ENCODE measurements at regions not wholly inside any gene's neighbourhood (a gene's known extent, or its start where the extent isn't known, plus 50 kb on each side); places are given as distances from the start of the nearest gene placed in this dataset.
"Not testable (repeated sequence)": the region's sequence is repeated elsewhere in the genome, so short reads cannot be mapped to it uniquely, and the experiment has no call there.

DNA sequence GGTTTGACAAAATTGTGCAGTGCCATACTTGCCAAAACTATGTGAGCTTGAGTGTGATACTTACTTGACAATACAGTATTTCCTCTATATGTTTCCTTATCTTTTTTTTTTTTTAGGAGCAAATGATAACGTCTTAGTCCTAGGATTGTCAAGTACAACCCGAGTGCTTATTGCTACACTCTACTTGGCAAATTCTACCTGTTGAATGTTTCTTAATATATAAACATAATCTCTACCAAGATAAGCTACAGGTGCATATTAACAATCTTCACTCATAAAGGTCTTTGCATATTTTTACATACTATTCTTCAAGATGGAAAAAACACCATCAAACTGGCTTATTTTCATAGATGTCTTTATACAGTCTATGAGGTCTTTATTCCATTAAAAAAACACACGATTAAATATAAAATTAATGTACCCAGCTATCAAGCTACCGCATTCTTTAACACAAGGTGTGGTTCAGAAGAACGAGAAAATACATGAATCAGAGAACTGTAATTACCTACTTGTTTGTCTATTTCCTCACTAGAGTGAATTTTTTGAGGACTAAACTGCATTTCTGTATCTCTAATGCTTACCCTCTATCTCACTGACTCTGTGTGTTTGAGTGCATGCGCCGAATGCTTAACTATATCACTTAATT lies 76.1 kb upstream of the PDSS1 start:
- no peak for DNase-seq (ENCODE audit: low spot score)

DNA sequence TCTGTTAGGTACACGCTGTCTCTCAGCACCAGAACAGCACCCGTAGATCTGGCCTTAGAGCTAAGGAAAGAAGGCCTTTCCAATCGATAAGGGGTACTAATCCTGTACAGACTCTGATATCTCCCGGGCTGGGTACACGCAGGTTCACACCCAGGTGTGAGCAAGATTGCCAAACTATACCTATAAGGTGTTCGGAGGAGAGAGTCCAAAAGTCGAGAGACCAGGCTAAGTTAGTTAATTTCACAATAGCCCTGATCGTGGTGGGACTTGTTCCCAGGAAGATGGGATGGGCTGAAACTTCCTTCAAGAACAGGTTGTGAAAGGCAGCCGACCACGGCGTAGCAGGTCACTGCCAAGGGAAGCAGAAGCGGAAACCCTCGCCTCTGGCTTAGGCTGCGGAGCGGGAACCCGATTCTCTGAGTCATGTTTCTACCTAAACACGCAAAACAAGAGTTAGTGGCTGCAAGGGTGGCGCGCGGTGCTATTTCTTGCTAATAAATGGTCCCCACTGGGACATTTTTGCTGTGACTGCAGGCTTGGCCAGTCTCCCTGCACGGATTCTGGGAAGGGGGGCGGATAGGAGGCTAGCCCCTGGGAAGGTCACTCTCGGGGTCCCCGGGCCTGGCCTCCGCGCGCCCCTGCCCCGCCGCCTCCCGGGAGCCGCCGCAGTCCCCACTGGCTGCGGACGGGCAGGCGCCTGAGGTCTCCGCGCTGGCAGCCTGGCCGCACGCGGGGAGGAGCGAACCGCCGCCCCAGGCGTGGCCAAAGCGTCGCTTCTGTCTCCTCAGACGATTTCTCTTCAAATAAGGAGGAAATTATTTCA lies 75.4 kb upstream of the PDSS1 start:
- peak; percentile 36 for DNase-seq (ENCODE audit: low spot score)

DNA sequence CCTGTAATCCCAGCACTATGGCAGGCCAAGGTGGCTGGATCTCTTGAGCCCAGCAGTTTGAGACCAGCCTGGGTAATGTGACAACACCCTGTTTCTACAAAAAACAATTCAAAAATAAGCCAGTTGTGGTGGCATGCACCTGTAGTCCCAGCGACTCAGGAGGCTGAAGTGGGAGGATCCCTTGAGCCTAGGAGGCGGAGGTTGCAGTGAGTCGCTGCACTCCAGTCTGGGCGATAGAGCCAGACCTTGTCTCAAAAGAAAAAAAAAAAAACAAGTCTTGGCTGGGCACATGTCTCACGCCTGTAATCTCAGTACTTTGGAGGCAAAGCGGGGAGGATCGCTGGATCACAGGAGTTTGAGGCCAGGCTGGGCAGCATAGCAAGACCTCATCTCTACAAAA lies 74.6 kb upstream of the PDSS1 start:
- DNase-seq (ENCODE audit: low spot score), result no peak

DNA sequence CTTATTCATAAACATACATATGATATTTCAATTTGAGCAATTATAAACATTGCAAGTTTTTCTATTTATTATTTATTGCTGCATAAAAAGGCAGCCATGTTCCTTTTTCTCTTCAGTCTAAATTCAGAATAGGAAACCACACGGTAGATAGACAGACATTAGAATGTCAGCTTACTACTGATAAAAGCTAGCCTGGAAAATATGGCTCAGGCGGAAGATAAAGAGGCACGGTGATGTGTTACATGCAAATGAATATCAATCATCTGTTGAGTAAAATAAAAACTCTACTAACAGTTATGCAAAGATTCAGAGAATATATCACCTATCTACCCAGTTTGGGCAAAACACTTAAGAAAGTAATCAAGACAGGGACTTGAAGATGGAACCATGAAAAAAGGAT lies 73.5 kb upstream of the PDSS1 start:
- DNase-seq (ENCODE audit: low spot score), result no peak

DNA sequence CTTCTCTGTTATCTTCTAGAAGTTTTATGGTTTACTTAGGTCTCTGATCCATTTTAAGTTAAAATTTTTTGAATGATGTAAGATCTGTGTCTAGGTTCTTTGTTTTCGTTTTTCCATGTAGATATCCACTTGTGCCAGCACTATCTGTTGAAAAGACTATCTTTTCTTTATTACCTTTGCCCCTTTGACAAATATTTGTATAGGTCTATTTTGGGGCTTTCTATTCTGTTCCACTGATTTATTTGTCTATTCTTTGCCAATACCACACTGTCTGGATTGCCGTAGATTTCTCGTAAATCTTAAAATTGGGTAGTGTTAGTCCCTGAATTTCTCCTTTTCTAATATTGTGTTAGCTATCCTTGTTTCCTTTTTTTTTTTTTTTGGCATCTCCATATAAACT lies 71.4 kb upstream of the PDSS1 start:
- DNase-seq (ENCODE audit: low spot score), result no peak

DNA sequence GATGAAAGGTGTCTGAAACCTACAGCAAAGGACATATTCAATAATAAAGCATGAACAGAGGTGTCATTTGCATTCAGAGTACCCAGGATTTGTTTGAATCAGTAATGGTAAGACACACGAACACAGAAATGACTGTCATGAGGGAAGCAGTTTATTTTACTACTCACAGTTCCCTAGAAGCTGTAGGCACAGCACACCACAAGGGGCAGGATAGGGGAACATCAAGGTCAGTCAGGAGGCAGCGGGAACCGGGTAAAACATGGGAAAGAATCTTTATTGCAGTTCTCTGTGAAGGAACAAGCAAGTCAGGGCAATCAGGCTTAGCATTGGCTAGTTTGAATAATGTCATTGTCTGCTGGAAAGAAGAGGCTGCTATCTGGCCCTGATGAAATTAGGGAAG lies 70.2 kb upstream of the PDSS1 start:
- DNase-seq (ENCODE audit: low spot score), result no peak

DNA sequence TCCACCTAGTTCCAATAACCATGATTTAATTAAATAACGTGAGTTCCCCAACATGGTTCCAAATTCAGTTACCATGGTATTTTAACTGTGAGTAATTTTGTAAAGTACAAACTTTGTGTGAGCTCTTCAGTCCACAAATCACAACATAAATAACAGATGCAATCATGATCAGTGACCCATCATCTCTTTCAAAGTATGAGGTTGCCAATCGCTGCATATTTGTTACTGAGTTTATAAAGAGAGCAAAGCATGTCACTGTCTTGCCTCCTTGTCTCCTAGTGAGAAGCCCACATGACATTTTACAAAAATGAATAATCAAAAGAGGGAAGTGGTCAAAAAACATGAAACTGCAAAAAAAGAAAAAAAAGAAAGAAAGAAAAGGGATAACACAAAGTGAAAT lies 69.1 kb upstream of the PDSS1 start:
- no peak for DNase-seq (ENCODE audit: low spot score)

DNA sequence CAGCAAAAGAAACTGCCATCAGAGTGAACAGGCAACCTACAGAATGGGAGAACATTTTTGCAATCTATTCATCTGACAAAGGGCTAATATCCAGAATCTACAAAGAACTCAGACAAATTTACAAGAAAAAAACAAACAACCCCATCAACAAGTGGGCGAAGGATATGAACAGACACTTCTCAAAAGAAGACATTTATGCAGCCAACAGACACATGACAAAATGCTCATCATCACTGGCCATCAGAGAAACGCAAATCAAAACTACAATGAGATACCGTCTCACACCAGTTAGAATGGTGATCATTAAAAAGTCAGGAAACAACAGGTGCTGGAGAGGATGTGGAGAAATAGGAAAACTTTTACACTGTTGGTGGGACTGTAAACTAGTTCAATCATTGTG lies 65.3 kb upstream of the PDSS1 start:
- DNase-seq (ENCODE audit: low spot score), result not testable (repeated sequence)

DNA sequence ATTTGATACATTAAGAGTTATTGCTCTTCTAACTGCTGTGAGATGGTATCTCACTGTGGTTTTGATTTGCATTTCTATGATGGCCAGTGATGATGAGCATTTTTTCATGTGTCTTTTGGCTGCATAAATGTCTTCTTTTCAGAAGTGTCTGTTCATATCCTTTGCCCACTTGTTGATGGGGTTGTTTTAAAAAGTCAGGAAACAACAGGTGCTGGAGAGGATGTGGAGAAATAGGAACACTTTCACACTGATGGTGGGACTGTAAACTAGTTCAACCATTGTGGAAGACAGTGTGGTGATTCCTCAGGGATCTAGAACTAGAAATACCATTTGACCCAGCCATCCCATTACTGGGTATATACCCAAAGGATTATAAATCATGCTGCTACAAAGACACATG lies 63.4 kb upstream of the PDSS1 start:
- DNase-seq (ENCODE audit: low spot score), result not testable (repeated sequence)

DNA sequence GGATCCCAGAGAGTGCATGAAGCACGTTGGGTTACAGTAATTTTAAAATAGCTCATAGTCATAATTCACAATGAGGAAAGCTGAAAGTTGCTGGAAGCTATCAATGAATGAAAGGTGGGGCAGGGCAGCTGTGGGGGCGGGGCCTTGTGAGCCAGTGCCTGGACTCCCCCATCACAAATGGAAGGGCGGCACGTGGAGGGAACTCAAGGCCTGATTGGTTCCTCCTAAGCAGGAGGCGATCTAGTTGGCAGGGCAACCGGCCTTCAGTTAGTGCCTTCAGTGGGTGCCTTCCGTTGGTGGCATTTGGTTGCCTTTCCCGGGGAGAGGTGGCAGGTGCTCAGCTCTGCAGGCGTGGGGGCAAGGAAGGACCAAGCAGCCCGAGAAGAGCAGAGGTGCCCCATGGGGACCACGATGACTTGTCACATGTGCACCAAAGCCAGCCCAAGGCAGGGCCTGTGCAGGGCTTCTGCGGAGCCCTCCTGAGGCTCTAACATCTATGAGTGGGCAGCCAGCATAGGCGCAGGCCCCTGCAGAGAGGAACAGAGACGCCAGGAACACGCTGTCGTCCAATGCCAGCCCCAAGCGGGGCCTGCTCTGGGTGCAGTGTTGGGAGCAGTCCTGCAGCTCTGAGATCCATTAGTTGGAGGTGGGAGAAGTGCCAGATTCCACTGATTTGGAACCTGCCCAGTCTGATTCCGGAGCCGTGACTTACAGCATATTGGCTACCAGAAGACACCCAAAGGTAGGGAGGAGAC lies 59.8 kb upstream of the PDSS1 start:
- DNase-seq (ENCODE audit: low spot score), result no peak

DNA sequence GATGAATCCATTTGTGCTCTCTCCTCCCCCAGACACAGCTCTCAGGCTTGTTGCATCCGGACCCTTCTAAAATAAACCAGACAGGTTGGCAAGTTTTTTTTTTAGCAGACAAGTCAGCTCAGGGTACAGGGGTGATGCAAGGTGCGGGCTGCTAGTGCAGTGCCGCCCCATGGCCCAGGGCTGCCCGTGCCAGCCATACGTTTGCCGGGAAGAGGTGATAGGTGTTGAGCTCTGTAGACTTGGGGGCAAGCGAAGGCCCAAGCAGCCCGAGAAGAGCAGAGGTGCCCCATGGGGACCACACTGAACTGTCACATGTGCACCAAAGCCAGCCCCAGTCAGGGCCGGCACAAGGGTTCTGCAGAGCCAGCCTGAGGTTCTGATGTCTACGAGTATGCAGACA lies 57.1 kb upstream of the PDSS1 start:
- no peak for DNase-seq (ENCODE audit: low spot score)

DNA sequence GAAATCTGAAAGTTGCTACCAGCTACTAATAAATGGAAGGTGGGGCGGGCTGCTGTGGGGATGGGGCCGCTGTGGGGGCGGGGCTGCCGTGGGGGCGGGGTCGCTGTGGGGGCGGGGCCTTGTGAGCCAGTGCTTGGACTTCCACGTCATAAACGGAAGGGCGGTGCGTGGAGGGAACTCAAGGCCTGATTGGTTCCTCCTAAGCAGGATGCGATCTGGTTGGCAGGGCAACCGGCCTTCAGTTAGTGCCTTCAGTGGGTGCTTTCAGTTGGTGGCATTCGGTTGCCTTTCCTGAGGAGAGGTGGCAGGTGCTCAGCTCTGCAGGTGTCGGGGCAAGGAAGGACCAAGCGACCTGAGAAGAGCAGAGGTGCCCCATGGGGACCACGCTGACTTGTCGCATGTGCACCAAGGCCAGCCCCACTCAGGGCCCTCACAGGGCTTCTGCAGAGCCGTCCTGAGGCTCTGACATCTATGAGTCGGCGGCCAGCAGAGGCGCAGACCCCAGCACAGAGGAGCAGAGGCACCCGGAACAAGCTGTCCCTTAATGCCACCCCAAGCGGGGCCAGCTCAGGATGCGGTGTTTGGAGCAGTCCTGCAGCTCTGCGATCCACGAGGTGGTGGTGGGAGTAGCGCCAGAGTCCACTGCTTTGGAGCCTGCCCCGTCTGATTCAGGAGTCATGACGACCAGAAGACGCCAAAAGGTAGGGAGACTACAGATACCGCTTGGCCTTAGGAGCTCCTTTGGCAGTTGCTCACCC lies 54.4 kb upstream of the PDSS1 start:
- no peak for DNase-seq (ENCODE audit: low spot score)

DNA sequence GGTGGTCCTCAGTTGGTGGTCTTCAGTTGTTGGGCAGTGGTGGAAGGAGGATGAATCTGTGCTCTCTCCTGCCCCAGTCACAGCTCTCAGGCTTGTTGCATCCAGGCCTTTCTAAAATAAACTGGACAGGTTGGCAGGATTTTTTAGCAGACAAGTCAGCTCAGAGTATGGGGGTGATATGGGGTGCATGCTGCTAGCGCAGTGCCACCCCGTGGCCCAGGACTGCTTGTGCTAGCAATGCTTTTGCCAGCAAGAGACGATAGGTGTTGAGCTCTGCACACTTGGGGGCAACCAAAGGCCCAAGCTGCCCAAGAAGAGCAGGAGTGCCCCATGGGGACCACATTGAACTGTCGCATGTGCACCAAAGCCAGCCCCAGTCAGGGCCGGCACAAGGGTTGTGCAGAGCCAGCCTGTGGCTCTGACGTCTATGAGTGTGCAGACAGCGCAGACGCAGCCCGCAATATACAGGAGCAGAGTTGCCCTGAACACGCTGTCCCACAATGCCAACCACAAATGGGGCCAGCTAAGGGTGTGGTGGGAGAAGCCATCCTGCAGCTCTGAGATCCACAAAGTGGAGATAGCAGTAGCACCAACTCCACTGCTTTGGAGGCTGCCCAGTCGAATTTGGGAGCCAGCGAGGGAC lies 49.8 kb upstream of the PDSS1 start:
- peak; percentile 9 for DNase-seq (ENCODE audit: low spot score)

Measured in HT-29 (cell line).